Right forelimb (tissue), 1 donor: ENCODE measurements at regions not wholly inside any gene's neighbourhood (a gene's known extent, or its start where the extent isn't known, plus 50 kb on each side); places are given as distances from the start of the nearest gene placed in this dataset.

Experiments used
- DNase-seq: peaks from one replicate; pipeline ENCODE4 v3.0.0-alpha.2; 2018

- no peak for DNase-seq
Measured at GRCh38 chr6:91580635-91581034, 993.8 kb upstream of the MAP3K7 start.

GRCh38 chr6:91575032-91575431 lies 988.2 kb upstream of the MAP3K7 start:
- DNase-seq: no peak

- DNase-seq: no peak
Measured at GRCh38 chr6:91573826-91574416, 987.0 kb upstream of the MAP3K7 start.

GRCh38 chr6:91572878-91573277 lies 986.0 kb upstream of the MAP3K7 start:
- no peak for DNase-seq

GRCh38 chr6:91569071-91569470 lies 982.2 kb upstream of the MAP3K7 start:
- DNase-seq: no peak

GRCh38 chr6:91566467-91566866 lies 979.6 kb upstream of the MAP3K7 start:
- no peak for DNase-seq

- DNase-seq: no peak
Measured at GRCh38 chr6:91565207-91565606, 978.3 kb upstream of the MAP3K7 start.

GRCh38 chr6:91562955-91563354 lies 976.1 kb upstream of the MAP3K7 start:
- DNase-seq: no peak

GRCh38 chr6:91560409-91560808 lies 973.5 kb upstream of the MAP3K7 start:
- DNase-seq: no peak

- no peak for DNase-seq
Measured at GRCh38 chr6:91540902-91541301, 954.0 kb upstream of the MAP3K7 start.

- no peak for DNase-seq
Measured at GRCh38 chr6:91539456-91539855, 952.6 kb upstream of the MAP3K7 start.

GRCh38 chr6:91538622-91539021 lies 951.8 kb upstream of the MAP3K7 start:
- no peak for DNase-seq

- no peak for DNase-seq
Measured at GRCh38 chr6:91534614-91535013, 947.7 kb upstream of the MAP3K7 start.

- DNase-seq: no peak
Measured at GRCh38 chr6:91523511-91523910, 936.6 kb upstream of the MAP3K7 start.

- no peak for DNase-seq
Measured at GRCh38 chr6:91521999-91522398, 935.1 kb upstream of the MAP3K7 start.

GRCh38 chr6:91509711-91510110 lies 922.8 kb upstream of the MAP3K7 start:
- DNase-seq: no peak

- DNase-seq: no peak
Measured at GRCh38 chr6:91509039-91509438, 922.2 kb upstream of the MAP3K7 start.

GRCh38 chr6:91506509-91506908 lies 919.6 kb upstream of the MAP3K7 start:
- no peak for DNase-seq

GRCh38 chr6:91505199-91505598 lies 918.3 kb upstream of the MAP3K7 start:
- no peak for DNase-seq

- no peak for DNase-seq
Measured at GRCh38 chr6:91501930-91502329, 915.1 kb upstream of the MAP3K7 start.

GRCh38 chr6:91500689-91501303 lies 913.9 kb upstream of the MAP3K7 start:
- no peak for DNase-seq

GRCh38 chr6:91498576-91498975 lies 911.7 kb upstream of the MAP3K7 start:
- no peak for DNase-seq

GRCh38 chr6:91497770-91498169 lies 910.9 kb upstream of the MAP3K7 start:
- no peak for DNase-seq

GRCh38 chr6:91490671-91491301 lies 903.9 kb upstream of the MAP3K7 start:
- DNase-seq: no peak
